K562 (cell line): ENCODE measurements at regions not wholly inside any gene's neighbourhood (a gene's known extent, or its start where the extent isn't known, plus 50 kb on each side); places are given as distances from the start of the nearest gene placed in this dataset.

Source experiments
- ARID1B ChIP-seq: fragments of 450-650 bp; IDR thresholded peaks from 2 replicates; pipeline ENCODE4 v1.6.1; 2016; ENCODE audit warnings: antibody characterized with exemption, mild to moderate bottlenecking, inconsistent platforms
- ATF1 ChIP-seq, 2 experiments: fragments of 450-650 bp in 1 of 2; IDR thresholded peaks; 2 replicates each; pipeline ENCODE4 v1.6.1; 2016; ENCODE audit warnings: missing compliant biosample characterization in 1 of 2, missing genetic modification characterization in 1 of 2
- DACH1 ChIP-seq: fragments of 450-650 bp; IDR thresholded peaks from 2 replicates; pipeline ENCODE4 v1.6.1; 2018; ENCODE audit not compliant: partially characterized antibody
- HCFC1 ChIP-seq: IDR thresholded peaks from 2 replicates; pipeline ENCODE4 v1.6.1; 2012; ENCODE audit warnings: low read depth, low read length, improper control_type of control experiment
- JUND ChIP-seq, 2 experiments: IDR thresholded peaks; 2 replicates in 1 of 2; 3 replicates in 1 of 2; pipeline ENCODE4 v1.6.1; 2011; ENCODE audit warnings: borderline replicate concordance in 2 of 2, low read depth in 2 of 2, low read length in 2 of 2, improper control_type of control experiment in 1 of 2, missing biosample characterization in 1 of 2, missing genetic modification characterization in 1 of 2, missing genetic modification reagents in 1 of 2
- LCOR ChIP-seq: sonication (generic); formaldehyde crosslinking; IDR thresholded peaks from 2 replicates; pipeline ENCODE4 v1.8.0; 2022; ENCODE audit warnings: mild to moderate bottlenecking, missing genetic modification reagents
- LEF1 ChIP-seq: fragments of 450-650 bp; IDR thresholded peaks from 2 replicates; pipeline ENCODE4 v1.6.1; 2016; ENCODE audit warnings: mild to moderate bottlenecking
- MEIS2 ChIP-seq: fragments of 450-650 bp; IDR thresholded peaks from 2 replicates; pipeline ENCODE4 v1.6.1; 2014; ENCODE audit warnings: mild to moderate bottlenecking; ENCODE audit not compliant: partially characterized antibody
- MTA1 ChIP-seq: fragments of 450-650 bp; IDR thresholded peaks from 2 replicates; pipeline ENCODE4 v1.6.1; 2017; ENCODE audit warnings: borderline replicate concordance
- PREB ChIP-seq: sonication (generic); formaldehyde crosslinking; IDR thresholded peaks from 2 replicates; pipeline ENCODE4 v1.8.1; 2023; ENCODE audit warnings: mild to moderate bottlenecking, missing genetic modification reagents
- SMARCC2 ChIP-seq: fragments of 450-650 bp; IDR thresholded peaks from 2 replicates; pipeline ENCODE4 v1.6.1; 2017; ENCODE audit warnings: antibody characterized with exemption, moderate library complexity, mild to moderate bottlenecking, low read depth
- STAT5A ChIP-seq: IDR thresholded peaks from 2 replicates; pipeline ENCODE4 v1.6.1; 2012; ENCODE audit warnings: low read length, inconsistent platforms, borderline replicate concordance
- TEAD4 ChIP-seq, 2 experiments: sonication (generic) in 1 of 2; formaldehyde crosslinking in 1 of 2; IDR thresholded peaks; 2 replicates each; pipeline versions ENCODE4 v1.6.1 to v1.8.0; 2012 to 2022; ENCODE audit warnings: borderline replicate concordance in 1 of 2, inconsistent platforms in 1 of 2, low read length in 1 of 2, mild to moderate bottlenecking in 1 of 2, missing genetic modification reagents in 1 of 2
- ZBTB8A ChIP-seq: fragments of 450-650 bp; IDR thresholded peaks from 2 replicates; pipeline ENCODE4 v1.6.1; 2018; ENCODE audit warnings: mild to moderate bottlenecking, moderate library complexity; ENCODE audit not compliant: partially characterized antibody
- ZNF707 ChIP-seq: fragments of 250-450 bp; sonication (Bioruptor Pico); conservative IDR thresholded peaks from 2 replicates; pipeline ENCODE4 v1.8.0; 2022; ENCODE audit warnings: inconsistent platforms, mild to moderate bottlenecking, moderate library complexity
- TF ChIP-seq, protein P1 (sequence below): fragments of 450-650 bp; formaldehyde crosslinking; IDR thresholded peaks from 2 replicates; pipeline ENCODE4 v1.4.0; 2020; ENCODE audit warnings: mild to moderate bottlenecking, mixed read lengths
- TF ChIP-seq, protein P2 (sequence below), 3 experiments: fragments of 200-800 bp in 1 of 3; fragments of 250-450 bp in 1 of 3; fragments of 450-650 bp in 1 of 3; sonication (Bioruptor Pico) in 1 of 3; sonication (Bioruptor generic) in 1 of 3; formaldehyde crosslinking in 1 of 3; IDR thresholded peaks; 2 replicates each; pipeline versions ENCODE4 v1.6.1 to v1.8.0; 2016 to 2022; ENCODE audit warnings: mild to moderate bottlenecking in 2 of 3, missing genetic modification characterization in 2 of 3, missing compliant biosample characterization in 1 of 3, moderate library complexity in 1 of 3

- no peak for TF ChIP-seq ATF1 (CRISPR knock-in tag; IDR thresholded peaks at IDR 0.05)
- TF ChIP-seq ATF1 (tag; IDR thresholded peaks at IDR 0.05), result no peak
- TF ChIP-seq ARID1B, result peak; percentile 84
- TF ChIP-seq STAT5A, result 0 out of 2 replicates have a peak, but pooled peaks have one; percentile 24
- no peak for TF ChIP-seq LCOR
- TF ChIP-seq MTA1, result 0 out of 2 replicates have a peak, but pooled peaks have one; percentile 28
- TF ChIP-seq MEIS2, result peak; percentile 94
- TF ChIP-seq TEAD4 (IDR thresholded peaks at IDR 0.05; ENCODE audit: low read length), result peak; percentile 67
- no peak for TF ChIP-seq TEAD4 (CRISPR knock-in tag; IDR thresholded peaks at IDR 0.05; ENCODE audit: borderline replicate concordance)
- TF ChIP-seq LEF1, result 0 out of 2 replicates have a peak, but pooled peaks have one; percentile 16
- TF ChIP-seq SMARCC2, result peak; percentile 90
- TF ChIP-seq HCFC1, result no peak
- TF ChIP-seq PREB (CRISPR knock-in tag), result no peak
- peak; percentile 84 for TF ChIP-seq DACH1
- TF ChIP-seq, protein P1, sequence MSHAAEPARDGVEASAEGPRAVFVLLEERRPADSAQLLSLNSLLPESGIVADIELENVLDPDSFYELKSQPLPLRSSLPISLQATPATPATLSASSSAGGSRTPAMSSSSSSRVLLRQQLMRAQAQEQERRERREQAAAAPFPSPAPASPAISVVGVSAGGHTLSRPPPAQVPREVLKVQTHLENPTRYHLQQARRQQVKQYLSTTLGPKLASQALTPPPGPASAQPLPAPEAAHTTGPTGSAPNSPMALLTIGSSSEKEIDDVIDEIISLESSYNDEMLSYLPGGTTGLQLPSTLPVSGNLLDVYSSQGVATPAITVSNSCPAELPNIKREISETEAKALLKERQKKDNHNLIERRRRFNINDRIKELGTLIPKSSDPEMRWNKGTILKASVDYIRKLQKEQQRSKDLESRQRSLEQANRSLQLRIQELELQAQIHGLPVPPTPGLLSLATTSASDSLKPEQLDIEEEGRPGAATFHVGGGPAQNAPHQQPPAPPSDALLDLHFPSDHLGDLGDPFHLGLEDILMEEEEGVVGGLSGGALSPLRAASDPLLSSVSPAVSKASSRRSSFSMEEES (CRISPR knock-in tag), result no peak
- TF ChIP-seq, protein P2, sequence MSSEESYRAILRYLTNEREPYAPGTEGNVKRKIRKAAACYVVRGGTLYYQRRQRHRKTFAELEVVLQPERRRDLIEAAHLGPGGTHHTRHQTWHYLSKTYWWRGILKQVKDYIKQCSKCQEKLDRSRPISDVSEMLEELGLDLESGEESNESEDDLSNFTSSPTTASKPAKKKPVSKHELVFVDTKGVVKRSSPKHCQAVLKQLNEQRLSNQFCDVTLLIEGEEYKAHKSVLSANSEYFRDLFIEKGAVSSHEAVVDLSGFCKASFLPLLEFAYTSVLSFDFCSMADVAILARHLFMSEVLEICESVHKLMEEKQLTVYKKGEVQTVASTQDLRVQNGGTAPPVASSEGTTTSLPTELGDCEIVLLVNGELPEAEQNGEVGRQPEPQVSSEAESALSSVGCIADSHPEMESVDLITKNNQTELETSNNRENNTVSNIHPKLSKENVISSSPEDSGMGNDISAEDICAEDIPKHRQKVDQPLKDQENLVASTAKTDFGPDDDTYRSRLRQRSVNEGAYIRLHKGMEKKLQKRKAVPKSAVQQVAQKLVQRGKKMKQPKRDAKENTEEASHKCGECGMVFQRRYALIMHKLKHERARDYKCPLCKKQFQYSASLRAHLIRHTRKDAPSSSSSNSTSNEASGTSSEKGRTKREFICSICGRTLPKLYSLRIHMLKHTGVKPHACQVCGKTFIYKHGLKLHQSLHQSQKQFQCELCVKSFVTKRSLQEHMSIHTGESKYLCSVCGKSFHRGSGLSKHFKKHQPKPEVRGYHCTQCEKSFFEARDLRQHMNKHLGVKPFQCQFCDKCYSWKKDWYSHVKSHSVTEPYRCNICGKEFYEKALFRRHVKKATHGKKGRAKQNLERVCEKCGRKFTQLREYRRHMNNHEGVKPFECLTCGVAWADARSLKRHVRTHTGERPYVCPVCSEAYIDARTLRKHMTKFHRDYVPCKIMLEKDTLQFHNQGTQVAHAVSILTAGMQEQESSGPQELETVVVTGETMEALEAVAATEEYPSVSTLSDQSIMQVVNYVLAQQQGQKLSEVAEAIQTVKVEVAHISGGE (CRISPR knock-in tag; IDR thresholded peaks at IDR 0.05), result peak in 1 of 3 experiments; percentile 22; a peak in 1 of 6 replicates
- no peak for TF ChIP-seq ZBTB8A
- no peak for TF ChIP-seq ZNF707 (CRISPR knock-in tag)
- peak; percentile 93 for TF ChIP-seq JUND (IDR thresholded peaks at IDR 0.05; ENCODE audit: borderline replicate concordance, low read depth, low read length)
- TF ChIP-seq JUND (tag; IDR thresholded peaks at IDR 0.05; ENCODE audit: borderline replicate concordance, low read depth, low read length), result peak; percentile 93; the same call in 2 of the 3 replicates
Measured at GRCh38 chr6:86685230-86685797, 252.0 kb upstream of the HTR1E start (continued).
